Type B pancreatic cell (in vitro differentiated cells): ENCODE measurements at regions not wholly inside any gene's neighbourhood (a gene's known extent, or its start where the extent isn't known, plus 50 kb on each side); places are given as distances from the start of the nearest gene placed in this dataset.

Experiments used
- DNase-seq: peaks from one replicate; pipeline ENCODE4 v3.0.0; 2021; ENCODE audit warnings: mixed read lengths; ENCODE audit not compliant: unreplicated experiment; ENCODE audit errors: extremely low spot score
- H3K27ac Mint-ChIP-seq: 2 replicates; pipeline ENCODE4 v1.8.0; 2021; ENCODE audit warnings: mild to moderate bottlenecking, mixed read lengths
- H3K27me3 Mint-ChIP-seq: 2 replicates; pipeline ENCODE4 v1.8.0; 2021; ENCODE audit warnings: mixed read lengths
- H3K36me3 Mint-ChIP-seq: 2 replicates; pipeline ENCODE4 v1.8.0; 2021; ENCODE audit warnings: mixed read lengths
- H3K4me1 Mint-ChIP-seq: one replicate; pipeline ENCODE4 v1.8.0; 2021; ENCODE audit warnings: mixed read lengths; ENCODE audit not compliant: unreplicated experiment
- H3K4me3 Mint-ChIP-seq: 2 replicates; pipeline ENCODE4 v1.8.0; 2021; ENCODE audit warnings: mild to moderate bottlenecking, mixed read lengths
- H3K9me3 Mint-ChIP-seq: 2 replicates; pipeline ENCODE4 v1.8.0; 2021; ENCODE audit warnings: mixed read lengths
- TF ChIP-seq, protein P1 (sequence below): fragments of 200-600 bp; sonication (generic); conservative IDR thresholded peaks from 2 replicates; pipeline ENCODE4 v1.5.0; 2021; ENCODE audit warnings: antibody characterized with exemption, mild to moderate bottlenecking

DNA sequence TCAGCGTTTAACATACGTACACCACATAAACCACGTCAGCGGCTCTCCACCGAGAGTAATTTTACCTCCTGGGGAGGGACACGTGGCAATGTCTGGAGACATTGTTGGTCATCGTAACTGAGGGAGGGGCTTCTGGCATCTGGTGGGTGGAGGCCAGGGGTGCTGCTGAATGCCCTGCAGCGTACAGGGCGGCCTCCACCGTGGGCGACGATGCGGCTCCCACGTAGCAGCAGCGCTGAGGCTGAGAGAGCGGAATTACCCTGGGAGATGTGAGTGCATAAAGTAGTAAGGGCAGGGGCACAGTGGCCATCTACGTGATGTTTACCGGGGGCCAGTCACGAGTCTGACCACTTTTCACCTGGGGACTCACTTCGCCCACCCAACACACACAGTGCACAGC, 212.4 kb downstream of the RBFOX3 start:
- peaks cover 67% of the 10 kb centered on the region for H3K27me3 Mint-ChIP-seq

GRCh38 chr17:79396696-79397095, 214.2 kb downstream of the RBFOX3 start:
- no peaks in the 10 kb centered on the region for H3K9me3 Mint-ChIP-seq
- TF ChIP-seq, protein P1, sequence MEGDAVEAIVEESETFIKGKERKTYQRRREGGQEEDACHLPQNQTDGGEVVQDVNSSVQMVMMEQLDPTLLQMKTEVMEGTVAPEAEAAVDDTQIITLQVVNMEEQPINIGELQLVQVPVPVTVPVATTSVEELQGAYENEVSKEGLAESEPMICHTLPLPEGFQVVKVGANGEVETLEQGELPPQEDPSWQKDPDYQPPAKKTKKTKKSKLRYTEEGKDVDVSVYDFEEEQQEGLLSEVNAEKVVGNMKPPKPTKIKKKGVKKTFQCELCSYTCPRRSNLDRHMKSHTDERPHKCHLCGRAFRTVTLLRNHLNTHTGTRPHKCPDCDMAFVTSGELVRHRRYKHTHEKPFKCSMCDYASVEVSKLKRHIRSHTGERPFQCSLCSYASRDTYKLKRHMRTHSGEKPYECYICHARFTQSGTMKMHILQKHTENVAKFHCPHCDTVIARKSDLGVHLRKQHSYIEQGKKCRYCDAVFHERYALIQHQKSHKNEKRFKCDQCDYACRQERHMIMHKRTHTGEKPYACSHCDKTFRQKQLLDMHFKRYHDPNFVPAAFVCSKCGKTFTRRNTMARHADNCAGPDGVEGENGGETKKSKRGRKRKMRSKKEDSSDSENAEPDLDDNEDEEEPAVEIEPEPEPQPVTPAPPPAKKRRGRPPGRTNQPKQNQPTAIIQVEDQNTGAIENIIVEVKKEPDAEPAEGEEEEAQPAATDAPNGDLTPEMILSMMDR, result no peak
- H3K4me3 Mint-ChIP-seq, result no peak overlapping the region
- no peaks in the 10 kb centered on the region for H3K36me3 Mint-ChIP-seq
- peaks cover 75% of the 10 kb centered on the region for H3K27me3 Mint-ChIP-seq
- no peak overlapping the region for H3K27ac Mint-ChIP-seq
- no peak for DNase-seq
- H3K4me1 Mint-ChIP-seq, result peaks cover 9% of the 10 kb centered on the region

More for the DNA sequence above, 212.4 kb downstream of the RBFOX3 start:
- no peak overlapping the region for H3K27ac Mint-ChIP-seq
- H3K9me3 Mint-ChIP-seq, result no peaks in the 10 kb centered on the region
- H3K4me3 Mint-ChIP-seq, result no peak overlapping the region
- H3K4me1 Mint-ChIP-seq, result peaks cover 9% of the 10 kb centered on the region
- TF ChIP-seq, protein P1, result no peak
- DNase-seq, result no peak
- no peaks in the 10 kb centered on the region for H3K36me3 Mint-ChIP-seq

- Mint-ChIP-seq H3K4me1 (no peaks in the 10 kb centered on the region), H3K36me3 (no peaks in the 10 kb centered on the region), H3K9me3 (no peaks in the 10 kb centered on the region), H3K27ac (no peak overlapping the region), H3K27me3 (peaks cover 76% of the 10 kb centered on the region), H3K4me3 (no peak overlapping the region)
- DNase-seq, result no peak
- TF ChIP-seq, protein P1, result no peak
These were observed 215.3 kb downstream of the RBFOX3 start for GRCh38 chr17:79395545-79395944.

- Mint-ChIP-seq H3K36me3 (no peaks in the 10 kb centered on the region), H3K9me3 (no peaks in the 10 kb centered on the region), H3K4me3 (no peak overlapping the region), H3K27me3 (peaks cover 77% of the 10 kb centered on the region), H3K27ac (no peak overlapping the region), H3K4me1 (no peaks in the 10 kb centered on the region)
- TF ChIP-seq, protein P1, result no peak
- DNase-seq, result no peak
These were observed 215.8 kb downstream of the RBFOX3 start for GRCh38 chr17:79395066-79395465.

GRCh38 chr17:79393358-79394052, 217.3 kb downstream of the RBFOX3 start:
- no peaks in the 10 kb centered on the region for H3K36me3 Mint-ChIP-seq
- TF ChIP-seq, protein P1, result peak; percentile 96
- H3K4me1 Mint-ChIP-seq, result no peaks in the 10 kb centered on the region

More at GRCh38 chr17:79393358-79394052, 217.3 kb downstream of the RBFOX3 start:
- no peak overlapping the region for H3K27ac Mint-ChIP-seq
- H3K27me3 Mint-ChIP-seq, result peaks cover 76% of the 10 kb centered on the region
- H3K9me3 Mint-ChIP-seq, result no peaks in the 10 kb centered on the region
- DNase-seq, result peak; percentile 92
- H3K4me3 Mint-ChIP-seq, result no peak overlapping the region
